HG02763 (cell line): ENCODE measurements at regions not wholly inside any gene's neighbourhood (a gene's known extent, or its start where the extent isn't known, plus 50 kb on each side); places are given as distances from the start of the nearest gene placed in this dataset.
A peak's percentile ranks its signal among the peaks of the same experiment; 100 is the strongest.
"Not testable (repeated sequence)": the region's sequence is repeated elsewhere in the genome, so short reads cannot be mapped to it uniquely, and the experiment has no call there.

Source experiments
- ATAC-seq: cut with Tn5 transposase; IDR thresholded peaks from one replicate; pipeline ENCODE4 v1.9.1; 2021; ENCODE audit warnings: mild to moderate bottlenecking, moderate library complexity; ENCODE audit not compliant: unreplicated experiment

DNA sequence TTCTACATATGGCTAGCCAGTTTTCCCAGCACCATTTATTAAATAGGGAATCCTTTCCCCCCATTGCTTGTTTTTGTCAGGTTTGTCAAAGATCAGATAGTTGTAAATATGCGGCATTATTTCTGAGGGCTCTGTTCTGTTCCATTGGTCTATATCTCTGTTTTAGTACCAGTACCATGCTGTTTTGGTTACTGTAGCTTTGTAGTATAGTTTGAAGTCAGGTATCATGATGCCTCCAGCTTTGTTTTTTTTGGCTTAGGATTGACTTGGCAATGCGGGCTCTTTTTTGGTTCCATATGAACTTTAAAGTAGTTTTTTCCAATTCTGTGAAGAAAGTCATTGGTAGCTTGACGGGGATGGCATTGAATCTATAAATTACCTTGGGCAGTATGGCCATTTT lies 60.0 kb upstream of the GPC3 start:
- not testable (repeated sequence) for ATAC-seq

- ATAC-seq: not testable (repeated sequence)
Observed at GRCh38 chrX:134067107-134067506, 81.7 kb upstream of the GPC3 start.

DNA sequence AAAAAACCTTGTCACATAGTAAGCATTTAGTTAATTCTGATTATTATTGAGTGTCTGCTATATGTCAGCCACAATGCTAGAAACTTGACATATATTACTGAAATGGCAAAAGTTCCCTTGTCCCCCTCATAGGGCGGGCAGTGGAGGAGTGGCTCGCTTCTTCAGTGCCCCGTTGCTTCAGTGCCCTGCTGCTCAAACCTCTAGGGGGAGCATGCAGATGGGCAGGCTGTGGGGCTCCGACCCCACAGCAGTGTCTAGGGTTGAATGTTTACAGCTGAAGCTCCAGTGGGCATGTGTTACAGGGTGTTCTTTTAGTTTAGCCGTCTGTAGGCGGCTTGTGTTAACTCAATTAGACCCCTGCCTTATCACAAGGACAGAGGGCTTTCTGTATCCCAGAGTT lies 86.5 kb upstream of the GPC3 start:
- ATAC-seq: not testable (repeated sequence)

DNA sequence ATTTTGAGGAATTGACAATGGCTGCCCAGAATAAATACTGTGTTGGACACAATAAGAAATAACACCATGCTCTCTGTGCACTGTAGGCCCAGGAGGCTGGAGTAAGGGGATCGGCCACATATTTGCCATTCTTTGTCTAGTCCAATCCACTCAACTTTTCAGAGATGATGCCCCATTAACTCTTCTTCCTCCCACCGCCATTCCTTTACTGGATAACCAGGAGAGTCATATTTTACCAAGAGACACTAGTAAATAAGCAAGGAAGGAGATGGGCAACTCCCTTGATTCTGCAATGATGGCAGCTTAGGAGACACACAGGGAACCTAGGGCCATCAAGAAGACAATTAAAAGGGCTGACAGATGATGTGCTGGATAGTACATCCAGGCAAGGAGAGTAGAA lies 87.9 kb upstream of the GPC3 start:
- ATAC-seq: no peak

- ATAC-seq: no peak
Observed at GRCh38 chrX:134074151-134074550, 88.8 kb upstream of the GPC3 start.

DNA sequence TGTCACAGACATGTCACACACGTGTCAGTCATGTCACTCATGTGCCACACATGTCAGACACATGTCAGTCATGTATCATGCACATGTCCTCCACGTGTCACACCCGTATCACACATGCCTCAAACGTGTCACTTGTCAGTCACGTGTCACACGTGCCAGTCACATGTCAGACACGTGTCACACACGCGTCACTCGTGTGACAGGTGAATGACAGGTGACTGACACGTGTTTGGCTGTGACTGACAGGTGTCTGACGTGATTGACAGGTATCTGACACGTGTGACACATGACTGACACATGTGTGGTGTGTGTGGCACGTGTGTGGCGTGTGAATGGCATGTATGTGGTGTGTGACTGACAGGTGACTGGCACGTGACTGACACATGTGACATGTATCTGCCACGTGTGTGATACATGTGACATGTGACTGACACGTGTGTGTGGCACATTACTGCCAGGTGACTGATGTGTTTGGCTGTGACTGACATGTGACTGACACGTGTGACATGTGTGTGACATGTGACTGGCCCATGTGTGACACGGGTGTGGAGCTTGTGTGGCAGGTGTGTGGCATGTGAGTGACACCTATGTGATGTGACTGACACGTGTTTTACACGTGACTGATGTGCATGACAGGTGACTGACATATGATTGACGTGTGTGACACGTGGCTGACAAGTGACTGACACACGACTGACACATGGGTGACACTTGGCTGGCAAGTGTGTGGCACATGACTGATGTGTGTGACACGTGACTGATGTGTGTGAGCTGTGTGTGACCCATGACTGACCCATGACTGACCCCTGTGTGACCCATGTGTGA lies 90.7 kb upstream of the GPC3 start:
- no peak for ATAC-seq

GRCh38 chrX:134095366-134095765 lies 110.0 kb upstream of the GPC3 start:
- no peak for ATAC-seq

- no peak for ATAC-seq
Observed at GRCh38 chrX:134101636-134102035, 116.2 kb upstream of the GPC3 start.

DNA sequence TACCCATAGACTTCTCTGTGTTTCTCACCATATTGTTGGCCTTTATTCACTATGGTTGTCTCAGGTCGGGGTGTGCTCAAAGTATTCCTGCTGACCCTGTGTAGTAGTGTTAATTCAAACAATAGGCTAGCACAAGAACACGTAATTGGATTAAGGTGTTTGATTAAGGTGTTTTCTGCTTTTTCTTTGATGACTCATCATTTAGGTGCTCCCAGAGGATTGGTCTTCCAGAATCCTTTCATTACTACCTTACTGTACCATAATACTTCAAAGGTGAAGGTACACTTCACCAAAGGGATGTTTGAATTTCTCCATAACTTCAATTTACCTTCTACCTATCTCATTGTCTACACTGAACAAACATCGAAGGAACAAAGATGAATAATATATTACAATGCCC lies 121.7 kb upstream of the CCDC160 start:
- no peak for ATAC-seq

- no peak for ATAC-seq
Observed at GRCh38 chrX:134137341-134137740, 99.6 kb upstream of the CCDC160 start.

DNA sequence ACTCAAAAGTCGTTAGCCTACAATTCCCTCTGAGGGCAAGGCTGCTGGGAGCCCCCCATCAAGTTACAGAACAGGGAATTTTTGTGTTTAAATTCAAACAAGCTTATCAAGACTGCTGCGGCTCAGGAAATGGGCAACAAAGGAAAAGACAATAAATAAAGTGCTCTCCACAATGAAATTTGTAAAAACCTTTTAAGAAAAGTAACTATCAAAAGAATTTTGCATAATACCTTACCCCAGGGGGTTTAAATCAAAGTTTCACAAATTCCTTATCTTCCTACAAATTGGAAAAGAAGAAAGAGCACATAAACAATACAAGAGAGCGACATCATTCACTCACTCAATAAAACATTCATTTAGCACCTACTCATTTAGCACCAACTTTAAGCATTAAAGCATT lies 97.9 kb upstream of the CCDC160 start:
- no peak for ATAC-seq

DNA sequence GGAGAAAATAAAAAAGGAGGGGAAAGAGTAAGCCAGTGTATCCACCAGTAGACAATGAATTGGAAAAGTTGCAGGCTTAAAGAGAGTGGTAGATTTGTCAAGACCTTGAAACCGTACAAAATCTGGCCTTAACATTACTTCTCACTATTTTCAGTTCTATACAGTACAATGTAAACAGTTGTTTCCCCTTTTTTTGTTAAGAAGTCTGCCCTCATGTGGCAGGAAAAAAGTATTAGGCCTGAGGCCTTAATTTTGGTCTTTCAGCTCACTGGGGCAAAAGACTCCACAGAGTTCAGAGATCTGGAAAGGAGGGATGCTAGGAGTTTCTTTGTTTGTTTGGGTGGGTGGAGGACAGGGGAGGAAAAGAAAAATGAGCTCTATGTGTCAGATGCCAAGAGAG lies 92.8 kb upstream of the CCDC160 start:
- no peak for ATAC-seq

DNA sequence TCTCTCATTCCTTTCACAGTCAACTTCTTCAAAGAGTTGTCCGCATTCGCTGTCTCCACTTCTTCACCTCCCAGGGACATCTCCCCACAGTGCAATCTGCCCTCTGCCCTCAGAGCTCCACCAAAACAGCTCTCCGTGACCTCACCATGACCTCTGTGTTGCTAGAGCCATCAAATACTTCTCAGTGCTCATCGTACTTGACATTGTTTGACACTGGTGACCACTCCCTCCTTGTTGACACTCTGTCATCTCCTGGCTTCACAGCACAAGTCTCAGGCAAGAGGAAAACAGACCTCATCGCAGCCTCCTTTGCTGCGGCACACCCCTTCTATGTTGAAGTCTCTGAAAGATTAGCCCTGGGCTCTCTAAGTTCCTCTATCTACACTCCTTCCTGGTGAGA lies 90.5 kb upstream of the CCDC160 start:
- no peak for ATAC-seq

DNA sequence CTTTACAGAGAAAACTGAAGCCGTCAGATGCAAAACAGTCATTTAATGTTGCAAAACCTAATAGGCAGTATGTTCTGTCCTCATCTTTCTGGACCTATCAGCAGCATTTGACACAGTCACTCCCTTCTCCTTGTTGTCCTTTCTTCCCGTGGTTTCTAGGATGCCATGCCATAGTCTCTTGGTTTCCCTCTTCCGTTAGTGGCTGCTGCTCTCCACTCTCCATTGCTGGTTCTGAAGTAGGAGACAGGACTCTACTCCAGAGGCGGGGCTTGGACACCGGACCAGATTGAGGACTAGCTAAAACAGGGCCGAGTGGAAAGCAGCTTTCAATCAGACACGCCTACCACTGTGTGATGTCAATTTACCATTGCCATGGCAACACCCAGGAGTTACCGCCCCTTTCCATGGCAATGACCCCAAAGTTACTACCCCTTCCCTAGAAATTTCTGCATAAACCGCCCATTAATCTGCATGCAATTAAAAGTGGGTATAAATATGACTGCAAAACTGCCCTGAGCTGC lies 88.8 kb upstream of the CCDC160 start:
- no peak for ATAC-seq

DNA sequence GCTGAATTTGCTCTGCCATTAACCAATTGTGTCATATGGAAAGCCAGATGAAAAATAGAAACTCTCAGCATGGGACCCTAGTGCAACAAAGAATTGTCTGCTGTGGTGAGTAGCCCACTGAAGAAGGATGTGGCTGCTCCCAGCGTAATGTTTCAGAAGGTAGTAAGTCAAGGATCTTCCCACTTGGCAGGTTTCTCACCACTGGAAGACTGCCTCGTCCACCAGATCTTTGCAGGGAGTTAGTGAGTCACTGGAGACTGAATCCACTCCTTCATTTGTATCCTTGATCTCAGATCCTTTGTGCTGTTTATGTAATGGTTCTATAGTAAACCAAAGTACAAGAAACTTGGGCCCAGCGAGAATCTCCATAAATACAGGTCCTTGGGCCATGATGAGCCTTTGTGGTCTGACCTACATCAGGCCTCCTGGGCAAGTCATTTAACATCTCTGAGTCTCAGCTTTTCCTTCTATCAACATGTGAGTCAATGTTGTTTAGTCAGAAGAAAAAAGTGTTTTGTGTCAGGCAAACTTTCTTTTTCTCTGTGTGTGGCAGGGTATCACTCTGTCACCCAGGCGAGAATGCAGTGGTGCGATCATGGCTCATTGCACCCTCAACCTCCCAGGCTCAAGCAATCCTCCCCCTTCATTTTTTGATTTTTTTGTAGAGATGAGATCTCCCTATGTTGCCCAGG lies 78.0 kb upstream of the CCDC160 start:
- no peak for ATAC-seq

DNA sequence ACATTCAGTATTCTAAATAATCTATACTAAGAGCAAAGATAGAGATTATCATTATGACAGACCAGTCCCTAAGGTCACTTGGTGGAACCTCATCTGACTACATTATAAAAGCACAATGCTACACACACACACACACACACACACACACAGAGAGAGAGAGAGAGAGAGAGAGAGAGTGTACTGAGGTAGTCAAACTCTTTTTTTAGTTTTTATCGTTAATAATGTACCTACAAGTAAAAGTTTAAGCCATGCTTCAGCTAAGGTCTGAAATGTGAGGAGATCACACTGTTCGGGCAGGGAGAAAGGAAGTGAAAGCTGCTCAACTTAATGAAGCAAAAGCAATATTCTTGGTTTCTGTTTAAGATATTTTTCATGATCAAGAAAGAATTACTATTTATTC lies 75.8 kb upstream of the CCDC160 start:
- peak; percentile 77 for ATAC-seq

DNA sequence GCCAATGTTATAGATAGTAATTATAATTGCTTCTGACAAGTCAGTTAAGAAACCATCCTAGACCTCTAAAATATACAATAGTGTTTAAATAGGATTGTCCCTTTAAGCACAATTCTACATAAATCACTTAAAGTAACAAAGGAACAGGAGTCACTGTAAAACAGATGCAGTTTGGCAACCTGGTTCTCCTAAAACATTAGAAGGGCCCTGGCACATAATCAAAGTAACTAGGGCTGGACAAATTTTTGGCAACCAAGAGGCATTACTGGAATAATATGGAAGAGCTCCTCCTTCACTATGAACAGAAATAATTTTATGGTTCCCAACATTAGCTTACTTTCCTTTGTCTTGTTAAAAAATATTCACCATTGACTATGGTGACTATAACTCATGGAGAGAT lies 75.0 kb upstream of the CCDC160 start:
- no peak for ATAC-seq

DNA sequence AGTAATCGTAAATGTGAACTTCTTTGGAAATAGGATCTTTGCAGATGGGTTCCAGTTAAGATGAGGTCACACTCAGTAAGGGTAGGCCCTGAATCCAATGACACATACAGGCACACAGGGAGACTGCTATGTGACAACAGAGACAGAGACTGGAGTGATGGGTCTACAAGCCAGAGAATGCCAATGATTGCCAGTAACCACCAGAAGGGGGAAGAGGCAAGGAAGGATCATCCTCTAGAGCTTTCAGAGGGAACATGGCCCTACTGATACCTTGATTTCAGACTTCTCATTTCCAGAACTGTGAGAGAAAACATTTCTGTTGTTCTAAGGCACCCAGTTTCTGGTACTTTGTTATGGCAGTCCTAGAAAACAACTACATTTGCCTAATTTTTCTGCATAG lies 73.1 kb upstream of the CCDC160 start:
- ATAC-seq: no peak

GRCh38 chrX:134167591-134168203 lies 69.3 kb upstream of the CCDC160 start:
- ATAC-seq: no peak

DNA sequence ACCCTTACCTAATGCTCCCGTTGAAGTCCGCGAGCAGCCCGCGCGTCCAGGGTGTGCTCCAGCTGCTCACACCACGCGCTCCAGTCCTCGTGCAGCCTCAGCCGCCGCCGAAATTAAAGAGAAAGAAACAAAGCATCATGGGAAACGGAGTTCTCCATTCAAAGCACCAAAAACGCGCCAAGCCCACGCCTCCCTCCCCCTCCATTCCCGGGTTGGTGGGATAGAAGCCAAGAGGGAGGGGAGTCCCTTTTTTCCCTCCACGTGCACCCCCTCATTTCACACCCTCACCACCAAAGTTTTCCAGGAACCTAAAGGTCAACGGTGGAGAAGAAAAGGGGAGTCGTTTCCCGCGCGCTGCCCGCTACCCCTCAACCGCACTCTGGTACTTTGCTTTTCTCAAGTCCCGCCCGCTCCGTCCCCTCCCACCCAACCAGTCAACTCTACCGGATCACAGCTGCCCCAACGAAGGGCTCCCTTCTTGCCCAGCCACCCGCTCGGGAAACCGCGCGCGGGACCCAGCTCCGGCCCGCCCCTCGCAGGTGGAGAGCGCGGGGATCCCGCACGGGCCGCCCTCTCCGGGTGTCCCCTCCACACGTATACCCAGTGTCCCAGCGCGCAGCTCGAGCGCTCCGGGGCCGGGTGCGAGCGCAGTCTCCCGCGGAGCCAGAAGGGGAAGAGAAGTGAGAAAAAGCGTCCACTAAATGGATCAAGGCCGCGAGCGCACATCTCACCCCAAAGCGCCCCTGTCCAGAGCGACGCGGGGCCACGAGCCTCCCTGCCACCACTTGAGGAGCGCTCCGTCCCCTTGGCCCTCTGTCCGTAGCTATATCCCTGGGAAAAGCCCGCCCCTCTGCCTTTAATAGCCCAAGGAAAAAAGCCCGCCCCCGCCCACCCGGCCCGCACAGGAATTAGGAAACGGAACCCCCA lies 65.1 kb upstream of the CCDC160 start:
- peak; percentile 36 for ATAC-seq
